ENCODE measurements at regions not wholly inside any gene's neighbourhood (a gene's known extent, or its start where the extent isn't known, plus 50 kb on each side); places are given as distances from the start of the nearest gene placed in this dataset.

GRCh38 chrX:23100826-23101225, 101.1 kb downstream of the DDX53 start:
- TF ChIP-seq CTCF (conservative IDR thresholded peaks at IDR 0.05; ENCODE audit: low read length), result no peak
- TF ChIP-seq EZH2phosphoT487 (IDR thresholded peaks at IDR 0.05; ENCODE audit: borderline replicate concordance, low read depth, low read length), result no peak
